Prostate gland (tissue), 2 donors: ENCODE measurements at regions not wholly inside any gene's neighbourhood (a gene's known extent, or its start where the extent isn't known, plus 50 kb on each side); places are given as distances from the start of the nearest gene placed in this dataset.

ENCODE experiments used
- CTCF ChIP-seq, 4 experiments: fragments of 200-600 bp in 2 of 4; fragments of 450-650 bp in 2 of 4; sonication (generic) in 2 of 4; IDR thresholded peaks; 1 replicate in 3 of 4; 2 replicates in 1 of 4; pipeline ENCODE4 v1.5.1; 2016 to 2019; ENCODE audit warnings: antibody characterized with exemption in 4 of 4, mild to moderate bottlenecking in 2 of 4, moderate library complexity in 2 of 4
- POLR2A ChIP-seq: fragments of 450-650 bp; IDR thresholded peaks from one replicate; pipeline ENCODE4 v1.6.1; 2016; ENCODE audit warnings: antibody characterized with exemption, mild to moderate bottlenecking
- POLR2AphosphoS5 ChIP-seq: sonication (generic); formaldehyde crosslinking; IDR thresholded peaks from one replicate; pipeline ENCODE4 v1.6.1; 2017; ENCODE audit warnings: antibody characterized with exemption

- TF ChIP-seq CTCF (IDR thresholded peaks at IDR 0.05) = no peak
- no peak for TF ChIP-seq POLR2AphosphoS5
- TF ChIP-seq POLR2A = no peak
These were observed 91.7 kb upstream of the PHOX2B start for GRCh38 chr4:41839916-41840854.
